ENCODE measurements at regions not wholly inside any gene's neighbourhood (a gene's known extent, or its start where the extent isn't known, plus 50 kb on each side); places are given as distances from the start of the nearest gene placed in this dataset.

- TF ChIP-seq ELF4 (IDR thresholded peaks at IDR 0.05) = no peak
- TF ChIP-seq SUZ12 (IDR thresholded peaks at IDR 0.05) = no peak
- TF ChIP-seq SP1 (IDR thresholded peaks at IDR 0.05) = no peak
- TF ChIP-seq BHLHE40 (IDR thresholded peaks at IDR 0.05; ENCODE audit: borderline replicate concordance) = no peak
- TF ChIP-seq ZNF384 (IDR thresholded peaks at IDR 0.05) = no peak
- no peak for TF ChIP-seq FOXA1 (IDR thresholded peaks at IDR 0.05)
- TF ChIP-seq FOXM1 (IDR thresholded peaks at IDR 0.05; ENCODE audit: borderline replicate concordance) = no peak
- no peak for TF ChIP-seq ARNT (IDR thresholded peaks at IDR 0.05)
These were observed 98.9 kb upstream of the DYNLRB2 start for GRCh38 chr16:80441935-80442334.
